Medulla oblongata (tissue), 1 donor: ENCODE measurements at regions not wholly inside any gene's neighbourhood (a gene's known extent, or its start where the extent isn't known, plus 50 kb on each side); places are given as distances from the start of the nearest gene placed in this dataset.
"Not testable (repeated sequence)": the region's sequence is repeated elsewhere in the genome, so short reads cannot be mapped to it uniquely, and the experiment has no call there.

Source experiments
- DNase-seq: peaks from one replicate; pipeline ENCODE4 v3.0.0-alpha.2; 2015; ENCODE audit errors: extremely low spot score

- peak; percentile 79 for DNase-seq
Observed at GRCh38 chr7:68224041-68224741, 1227.6 kb downstream of the TYW1 start.

- DNase-seq: not testable (repeated sequence)
Observed at GRCh38 chr7:68231011-68231410, 1234.4 kb downstream of the TYW1 start.

DNA sequence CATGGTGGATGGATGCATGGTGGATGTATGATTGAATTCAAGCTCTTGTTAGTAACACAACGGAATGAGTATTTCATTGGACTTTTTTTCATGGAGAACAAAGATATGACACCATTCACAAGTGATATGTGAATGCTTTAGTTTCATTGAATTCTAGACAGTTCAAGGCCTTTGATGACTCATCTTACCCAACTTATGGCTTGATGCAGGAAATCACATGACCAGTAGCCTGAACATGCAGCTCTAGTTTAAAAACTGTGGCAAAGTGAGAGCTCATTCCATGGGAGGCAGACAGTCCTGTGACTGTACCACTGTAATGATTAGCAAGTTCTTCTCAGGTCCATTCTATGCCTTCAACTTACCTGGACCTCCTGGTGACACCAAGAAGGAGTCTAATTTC lies 1239.3 kb downstream of the TYW1 start:
- DNase-seq: no peak

DNA sequence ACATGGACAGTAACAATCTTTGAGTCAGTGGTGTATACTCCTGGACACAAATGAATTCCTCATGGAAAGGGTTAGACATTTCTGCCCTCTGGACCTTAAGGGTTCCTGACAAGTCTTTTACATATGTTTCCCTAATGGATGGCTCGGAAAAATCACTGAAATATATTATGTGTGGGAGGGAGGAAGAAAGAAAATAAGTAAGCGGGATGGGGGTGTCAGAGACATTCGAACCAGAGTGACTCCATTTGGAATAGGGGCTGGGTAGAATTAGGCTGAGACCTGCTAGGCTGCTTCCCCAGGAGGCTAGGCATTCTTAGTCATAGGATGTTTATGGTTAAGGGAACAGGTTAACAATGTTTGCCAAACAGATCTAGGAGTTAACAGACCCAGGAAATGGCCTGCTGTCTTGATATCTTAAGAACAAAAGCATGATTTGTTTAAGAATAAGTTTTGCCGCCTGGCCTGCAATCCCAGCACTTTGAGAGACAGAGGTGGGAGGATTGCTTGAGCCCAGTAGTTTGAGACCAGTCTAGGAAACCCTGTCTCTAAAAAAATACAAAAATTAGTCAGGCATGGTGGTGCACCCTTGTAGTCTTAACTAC lies 1241.7 kb downstream of the TYW1 start:
- DNase-seq: no peak

GRCh38 chr7:68243128-68243527 lies 1246.5 kb downstream of the TYW1 start:
- DNase-seq: no peak

GRCh38 chr7:68244389-68244788 lies 1247.8 kb downstream of the TYW1 start:
- no peak for DNase-seq

DNA sequence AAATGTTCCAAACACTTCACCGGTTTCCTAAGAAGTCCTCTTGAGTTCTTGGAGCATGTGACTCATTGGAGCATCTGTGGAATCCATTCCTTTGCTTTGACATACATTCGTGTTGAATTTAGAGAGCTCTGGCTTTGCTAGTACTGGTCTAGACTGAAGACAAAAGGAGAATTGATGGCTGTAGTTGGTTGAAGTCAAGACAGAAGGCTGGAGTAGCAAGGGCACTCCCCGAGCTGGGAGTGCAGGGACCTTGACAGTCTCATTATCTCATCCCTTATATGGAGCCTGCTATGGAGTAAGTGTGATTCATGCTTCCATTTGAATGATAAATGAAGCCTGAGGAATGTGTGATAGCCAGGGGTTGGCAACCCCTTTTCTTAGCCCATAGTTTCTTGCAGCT lies 1249.1 kb downstream of the TYW1 start:
- no peak for DNase-seq

DNA sequence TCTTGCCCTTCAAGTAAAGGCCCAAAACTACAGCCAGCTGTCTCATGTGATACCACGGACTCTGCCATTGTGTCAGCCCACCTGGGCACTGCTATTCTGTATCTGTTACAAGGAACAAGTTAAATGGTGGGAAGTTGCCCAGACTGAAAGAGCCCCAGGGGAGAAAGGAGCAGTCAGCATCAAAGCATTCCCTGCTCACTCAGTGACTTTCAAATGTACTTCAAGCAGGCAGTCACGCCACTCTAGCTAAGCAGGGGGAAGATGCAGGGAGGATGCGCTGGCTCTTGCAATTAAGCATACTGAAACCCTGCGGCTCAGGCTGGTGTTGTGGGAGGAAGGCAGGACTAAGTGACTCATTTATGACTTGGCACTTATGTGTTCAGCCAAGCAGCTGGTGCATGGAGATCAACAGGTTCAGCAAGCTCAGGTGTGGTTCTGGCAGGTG lies 1249.6 kb downstream of the TYW1 start:
- DNase-seq: no peak

DNA sequence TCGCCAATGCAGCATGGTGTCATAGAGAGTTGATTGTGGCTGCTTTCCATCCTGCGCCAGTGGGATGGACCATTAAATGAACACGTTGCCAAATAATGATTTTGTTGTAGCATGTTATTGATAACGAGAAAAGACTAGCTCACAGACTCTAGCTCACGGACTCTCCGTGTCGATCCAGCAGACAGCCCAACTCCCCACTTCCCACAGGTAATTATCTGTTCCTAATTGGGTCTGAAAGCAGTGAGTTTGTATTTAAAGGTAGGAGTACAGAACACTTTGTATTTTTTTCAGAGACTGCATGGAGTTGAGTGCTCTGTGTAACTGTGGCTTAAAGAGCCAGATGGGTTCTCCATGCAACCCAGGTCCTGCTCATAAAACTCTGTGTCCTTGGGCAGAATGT lies 1250.5 kb downstream of the TYW1 start:
- no peak for DNase-seq

DNA sequence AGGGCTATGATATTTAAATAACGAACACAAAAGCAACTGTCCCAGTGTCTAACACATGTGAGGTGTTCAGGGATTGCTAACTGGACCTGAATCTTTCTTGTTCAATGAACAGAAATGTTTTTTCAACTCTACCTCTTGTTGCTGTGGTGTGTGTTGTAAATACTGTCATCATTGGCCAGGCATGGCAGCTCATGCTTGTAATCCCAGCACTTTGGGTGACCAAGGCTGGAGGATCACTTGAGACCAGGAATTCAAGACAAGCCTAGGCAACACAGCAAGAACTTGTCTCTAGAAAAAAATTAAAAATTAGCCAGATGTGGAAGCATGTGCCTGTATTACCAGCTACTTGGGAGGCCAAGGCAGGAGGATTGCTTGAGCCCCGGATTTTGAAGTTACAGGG lies 1250.9 kb downstream of the TYW1 start:
- no peak for DNase-seq

DNA sequence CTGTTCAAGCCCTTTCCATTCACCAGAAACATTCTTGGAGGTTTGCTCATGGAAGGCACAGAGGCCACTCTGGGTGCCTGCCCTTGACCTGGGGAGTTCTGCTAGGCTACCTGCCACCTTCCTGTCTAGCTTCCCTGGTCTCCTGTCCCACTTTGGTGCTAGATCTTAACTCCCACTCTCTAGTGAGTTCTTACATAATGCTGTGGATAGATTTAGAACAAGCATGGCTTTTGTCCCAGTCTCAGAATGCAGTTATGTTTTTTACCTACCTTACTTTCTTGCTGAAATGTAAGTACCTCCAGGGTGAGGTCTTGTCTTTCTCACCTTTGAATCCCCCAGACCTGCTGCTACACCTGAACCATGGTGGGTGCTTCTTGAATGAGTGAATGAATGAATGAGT lies 1252.3 kb downstream of the TYW1 start:
- no peak for DNase-seq

DNA sequence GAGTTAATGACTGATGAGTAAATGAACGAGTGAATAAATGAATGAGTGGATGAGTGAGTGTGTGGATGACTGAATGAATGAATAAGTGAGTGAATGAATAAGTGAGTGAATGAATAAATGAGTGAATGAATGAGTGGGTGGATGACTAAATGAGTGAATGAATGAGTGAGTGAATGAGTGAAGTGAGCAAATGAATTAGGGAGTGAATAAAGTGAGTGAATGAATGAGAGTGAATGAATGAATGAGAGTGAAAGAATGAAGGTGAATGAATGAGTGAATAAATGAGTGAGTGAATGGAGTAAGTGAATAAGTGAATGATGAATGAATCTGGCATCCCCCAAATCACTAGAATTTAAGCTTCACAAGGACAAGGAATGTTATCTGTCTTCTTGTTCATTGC lies 1253.0 kb downstream of the TYW1 start:
- no peak for DNase-seq

DNA sequence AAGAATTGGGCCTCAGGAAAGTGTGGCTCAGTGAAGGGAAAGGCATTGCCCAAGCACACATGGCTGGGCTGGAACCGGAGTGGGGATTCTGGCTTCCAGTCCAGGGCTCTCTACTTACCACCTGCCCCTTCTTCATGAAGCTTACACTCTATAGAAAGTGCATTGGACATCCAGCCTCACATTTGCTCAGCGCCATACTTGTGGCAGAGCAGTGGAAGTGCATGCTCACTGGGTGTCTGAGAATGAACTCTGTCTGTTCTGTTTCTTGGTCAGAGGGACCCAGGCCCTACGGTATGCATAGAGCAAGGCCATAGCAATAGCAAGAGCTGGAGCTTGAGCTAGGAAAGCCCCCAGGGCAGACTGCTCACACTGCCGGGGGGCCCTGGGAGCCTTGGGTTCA lies 1253.5 kb downstream of the TYW1 start:
- DNase-seq: no peak

GRCh38 chr7:68254815-68255214 lies 1258.2 kb downstream of the TYW1 start:
- DNase-seq: not testable (repeated sequence)

GRCh38 chr7:68256295-68256694 lies 1259.7 kb downstream of the TYW1 start:
- no peak for DNase-seq

GRCh38 chr7:68258609-68259008 lies 1262.0 kb downstream of the TYW1 start:
- no peak for DNase-seq

GRCh38 chr7:68265258-68265657 lies 1268.6 kb downstream of the TYW1 start:
- no peak for DNase-seq

DNA sequence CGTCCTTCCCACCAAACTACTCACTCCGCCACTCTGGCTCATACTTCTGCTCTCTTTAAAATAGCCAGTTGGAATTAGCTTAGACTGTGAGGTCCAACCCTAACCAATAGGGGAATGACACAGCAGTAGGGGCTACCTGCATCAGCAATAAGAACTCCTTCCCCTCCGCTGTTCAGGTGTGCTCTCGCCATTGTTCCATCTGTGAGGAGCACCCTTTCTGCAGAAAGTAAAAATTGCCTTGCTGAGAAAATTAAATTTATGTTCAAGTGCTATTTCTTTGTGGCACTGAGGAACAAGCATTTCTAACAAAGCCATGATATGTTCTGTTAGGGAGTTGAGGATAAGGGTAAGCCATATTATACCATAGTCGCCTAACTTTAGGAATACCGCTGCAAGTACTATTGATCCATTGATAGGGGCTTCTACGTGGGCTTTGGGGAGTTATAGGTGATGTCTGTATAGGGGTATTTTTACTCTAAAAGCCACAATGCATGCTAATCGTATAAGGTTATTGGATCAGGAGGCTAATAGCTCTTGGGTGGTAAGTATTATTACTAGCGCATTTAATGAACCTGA lies 1269.5 kb downstream of the TYW1 start:
- DNase-seq: no peak

DNA sequence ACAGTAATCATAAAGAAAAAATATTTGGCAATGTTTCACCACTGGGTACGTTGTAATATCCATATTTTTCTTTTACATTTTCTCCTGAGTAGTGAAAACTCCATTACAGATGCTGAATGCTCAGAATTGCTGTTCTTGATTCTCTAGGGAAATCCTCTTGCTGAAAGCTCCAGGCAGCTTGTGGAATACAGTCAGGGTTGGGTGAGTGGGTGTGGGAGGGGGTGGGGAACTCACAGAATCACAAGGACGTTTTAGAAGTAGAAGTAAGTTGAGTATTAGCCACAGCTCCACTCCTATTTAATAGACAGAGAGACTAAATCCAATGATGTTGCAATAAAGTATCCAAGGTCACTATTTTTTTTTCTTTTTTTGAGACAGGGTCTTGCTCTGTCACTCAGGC lies 1270.9 kb downstream of the TYW1 start:
- no peak for DNase-seq

DNA sequence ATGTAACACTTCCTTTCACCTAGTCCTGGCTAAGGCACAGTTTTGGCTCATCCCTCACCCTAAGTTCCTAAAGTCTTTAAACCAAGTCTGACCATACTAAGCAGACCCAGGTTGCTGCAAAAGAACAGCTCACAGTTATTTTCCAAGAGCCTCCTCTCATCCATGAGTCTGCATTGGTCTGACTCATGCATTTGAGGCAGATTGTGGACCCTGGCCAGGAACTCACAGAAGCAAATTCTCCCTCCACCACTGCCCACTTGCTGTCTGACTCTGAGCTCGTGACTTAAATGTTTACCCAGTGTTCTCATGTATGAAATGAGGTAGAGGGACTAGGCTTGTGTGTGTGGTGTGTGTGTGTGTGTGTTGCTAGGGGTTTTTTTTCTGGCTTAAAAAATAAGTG lies 1272.8 kb downstream of the TYW1 start:
- no peak for DNase-seq

DNA sequence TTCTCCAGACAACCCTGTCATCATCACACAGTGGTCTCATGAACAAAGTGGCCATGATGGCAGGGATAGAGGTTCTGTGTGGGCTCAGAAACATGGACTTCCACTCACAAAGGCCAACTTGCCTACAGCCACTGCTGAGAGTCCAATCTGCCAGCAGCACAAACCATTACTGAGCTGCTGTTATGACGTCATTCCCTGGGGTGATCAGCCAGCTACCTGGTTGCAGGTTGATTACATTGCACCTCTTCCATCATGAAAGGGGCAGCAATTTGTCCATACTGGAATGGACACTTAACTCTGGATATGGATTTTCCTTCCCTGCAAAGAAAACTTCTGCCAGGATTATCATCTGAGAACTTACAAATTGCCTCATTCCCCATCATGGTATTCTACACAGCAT lies 1275.9 kb downstream of the TYW1 start:
- DNase-seq: no peak

DNA sequence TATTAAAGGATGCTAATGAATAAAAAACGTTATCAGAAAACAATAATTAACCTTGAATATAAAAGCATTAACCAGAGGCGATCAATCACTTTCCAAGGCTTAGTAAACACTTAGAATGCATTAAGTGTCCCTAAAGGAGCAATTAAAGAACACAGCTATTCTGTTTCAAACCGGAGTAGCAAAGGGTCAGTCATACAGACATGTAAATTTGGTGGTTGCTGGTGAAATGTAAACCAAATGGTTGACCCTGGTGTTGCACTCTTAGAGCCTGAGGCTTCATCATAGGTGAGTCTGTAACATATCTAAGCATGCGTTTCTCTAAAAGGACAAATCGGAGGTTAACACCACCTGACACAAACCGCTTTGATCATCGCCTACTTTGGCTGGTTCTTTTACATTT lies 1280.1 kb downstream of the TYW1 start:
- no peak for DNase-seq

- DNase-seq: no peak
Observed at GRCh38 chr7:68279827-68280400, 1283.3 kb downstream of the TYW1 start.
